ENCODE measurements at regions not wholly inside any gene's neighbourhood (a gene's known extent, or its start where the extent isn't known, plus 50 kb on each side); places are given as distances from the start of the nearest gene placed in this dataset.

- TF ChIP-seq POLR2A (IDR thresholded peaks at IDR 0.05): no peak
- no peak for TF ChIP-seq CTCF (IDR thresholded peaks at IDR 0.05)
Measured at GRCh38 chr2:12296915-12297314, 419.8 kb upstream of the TRIB2 start.
